ENCODE measurements at regions not wholly inside any gene's neighbourhood (a gene's known extent, or its start where the extent isn't known, plus 50 kb on each side); places are given as distances from the start of the nearest gene placed in this dataset.

DNA sequence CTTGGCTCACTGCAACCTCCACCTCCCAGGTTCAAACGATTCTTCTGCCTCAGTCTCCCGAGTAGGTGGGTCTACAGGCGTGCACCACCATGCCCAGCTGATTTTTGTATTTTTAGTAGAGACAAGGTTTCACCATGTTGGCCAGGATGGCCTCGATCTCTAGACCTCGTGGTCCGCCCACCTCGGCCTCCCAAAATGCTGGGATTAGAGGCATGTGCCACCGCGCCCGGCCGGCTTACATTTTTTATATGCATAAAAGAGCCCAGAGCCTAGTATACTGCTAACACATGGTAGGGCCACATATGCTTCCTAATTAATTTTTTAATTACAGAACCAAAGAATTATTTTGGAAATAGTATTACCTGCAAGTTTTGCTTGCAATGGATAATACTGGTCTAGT, 1325.4 kb downstream of the PLA2G4A start:
- TF ChIP-seq, protein P1, sequence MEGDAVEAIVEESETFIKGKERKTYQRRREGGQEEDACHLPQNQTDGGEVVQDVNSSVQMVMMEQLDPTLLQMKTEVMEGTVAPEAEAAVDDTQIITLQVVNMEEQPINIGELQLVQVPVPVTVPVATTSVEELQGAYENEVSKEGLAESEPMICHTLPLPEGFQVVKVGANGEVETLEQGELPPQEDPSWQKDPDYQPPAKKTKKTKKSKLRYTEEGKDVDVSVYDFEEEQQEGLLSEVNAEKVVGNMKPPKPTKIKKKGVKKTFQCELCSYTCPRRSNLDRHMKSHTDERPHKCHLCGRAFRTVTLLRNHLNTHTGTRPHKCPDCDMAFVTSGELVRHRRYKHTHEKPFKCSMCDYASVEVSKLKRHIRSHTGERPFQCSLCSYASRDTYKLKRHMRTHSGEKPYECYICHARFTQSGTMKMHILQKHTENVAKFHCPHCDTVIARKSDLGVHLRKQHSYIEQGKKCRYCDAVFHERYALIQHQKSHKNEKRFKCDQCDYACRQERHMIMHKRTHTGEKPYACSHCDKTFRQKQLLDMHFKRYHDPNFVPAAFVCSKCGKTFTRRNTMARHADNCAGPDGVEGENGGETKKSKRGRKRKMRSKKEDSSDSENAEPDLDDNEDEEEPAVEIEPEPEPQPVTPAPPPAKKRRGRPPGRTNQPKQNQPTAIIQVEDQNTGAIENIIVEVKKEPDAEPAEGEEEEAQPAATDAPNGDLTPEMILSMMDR (conservative IDR thresholded peaks at IDR 0.05) = no peak
- TF ChIP-seq EZH2 (IDR thresholded peaks at IDR 0.05; ENCODE audit: low read depth) = no peak

Measured in PC-9 (cell line).